H1 (cell line): ENCODE measurements at regions not wholly inside any gene's neighbourhood (a gene's known extent, or its start where the extent isn't known, plus 50 kb on each side); places are given as distances from the start of the nearest gene placed in this dataset.

Source experiments
- CTCF ChIA-PET: fragments of 300-600 bp; sonication (Branson Sonifier 250); formaldehyde crosslinking; loops from one replicate; lab custom pipeline; 2021; ENCODE audit not compliant: partially characterized antibody; lab: Charles Lee
- POLR2A ChIA-PET: fragments of 300-600 bp; sonication (Branson Sonifier 250); formaldehyde crosslinking; loops from one replicate; lab custom pipeline; 2021; ENCODE audit warnings: inconsistent platforms; ENCODE audit not compliant: partially characterized antibody; lab: Charles Lee
- DNase-seq, 2 experiments: peaks; one replicate each; pipeline versions ENCODE4 v3.0.0 to v3.0.0-alpha.2; 2010 to 2022; ENCODE audit warnings: low spot score in 2 of 2, low read depth in 1 of 2, mixed read lengths in 1 of 2
- FAIRE-seq: peaks from 2 replicates; lab custom pipeline; 2011; peaks lifted over from hg19 to GRCh38; lab: Jason Lieb, UNC
- H2AFZ ChIP-seq: 2 replicates; pipeline ENCODE4 v1.8.1; 2012; ENCODE audit warnings: low read length, inconsistent platforms
- H2AK5ac ChIP-seq: 2 replicates; pipeline ENCODE4 v1.6.1; 2013; ENCODE audit warnings: low read depth, low read length
- H2BK120ac ChIP-seq: replicated peaks from 2 replicates; pipeline ENCODE3; 2013; ENCODE audit warnings: low read depth, low read length, inconsistent platforms
- H2BK12ac ChIP-seq: 2 replicates; pipeline ENCODE4 v1.6.1; 2013; ENCODE audit warnings: low read depth, low read length
- H2BK15ac ChIP-seq: 2 replicates; pipeline ENCODE4 v1.6.1; 2013; ENCODE audit warnings: low read length
- H2BK20ac ChIP-seq: 2 replicates; pipeline ENCODE4 v1.6.1; 2013; ENCODE audit warnings: low read length
- H2BK5ac ChIP-seq: 2 replicates; pipeline ENCODE4 v1.6.1; 2013; ENCODE audit warnings: low read depth, low read length
- H3K14ac ChIP-seq: 2 replicates; pipeline ENCODE4 v1.6.1; 2013; ENCODE audit warnings: inconsistent platforms; ENCODE audit not compliant: insufficient read length
- H3K18ac ChIP-seq: 2 replicates; pipeline ENCODE4 v1.6.1; 2013; ENCODE audit warnings: low read length; ENCODE audit errors: extremely low read depth
- H3K23ac ChIP-seq: 2 replicates; pipeline ENCODE4 v1.6.1; 2013; ENCODE audit warnings: inconsistent platforms; ENCODE audit not compliant: insufficient read length
- H3K23me2 ChIP-seq: 2 replicates; pipeline ENCODE4 v1.6.1; 2013; ENCODE audit warnings: low read depth, low read length
- H3K27ac ChIP-seq: 2 replicates; pipeline ENCODE4 v1.6.1; 2011; ENCODE audit warnings: low read depth, low read length, inconsistent platforms
- H3K27me3 ChIP-seq, 4 experiments: replicated peaks in 1 of 4; 1 replicate in 1 of 4; 2 replicates in 3 of 4; pipeline versions ENCODE4 v1.6.1 to v1.8.1; 2011 to 2013; ENCODE audit warnings: low read length in 3 of 4, mild to moderate bottlenecking in 3 of 4, inconsistent platforms in 2 of 4, mixed read lengths in 2 of 4, moderate library complexity in 1 of 4; ENCODE audit not compliant: control insufficient read depth in 3 of 4, insufficient read depth in 3 of 4; ENCODE audit errors: extremely low read depth in 1 of 4
- H3K36me3 ChIP-seq, 4 experiments: 2 replicates each; pipeline versions ENCODE4 v1.6.1 to v1.8.1; 2011 to 2013; ENCODE audit warnings: mild to moderate bottlenecking in 4 of 4, low read length in 3 of 4, moderate library complexity in 2 of 4, control low read depth in 1 of 4, inconsistent platforms in 1 of 4; ENCODE audit not compliant: insufficient read depth in 4 of 4, control insufficient read depth in 2 of 4
- H3K4ac ChIP-seq: replicated peaks from 2 replicates; pipeline ENCODE3; 2013; ENCODE audit warnings: low read length, low read depth, mixed read lengths, inconsistent platforms; ENCODE audit not compliant: insufficient read length
- H3K4me1 ChIP-seq, 4 experiments: replicated peaks in 1 of 4; 1 replicate in 1 of 4; 2 replicates in 3 of 4; pipeline versions ENCODE4 v1.6.1 to v1.8.1; 2011 to 2013; ENCODE audit warnings: low read length in 3 of 4, inconsistent platforms in 2 of 4, mixed read lengths in 1 of 4; ENCODE audit not compliant: insufficient read depth in 4 of 4, control insufficient read depth in 3 of 4
- H3K4me2 ChIP-seq, 2 experiments: 2 replicates each; pipeline versions ENCODE4 v1.6.1 to v1.8.1; 2011 to 2013; ENCODE audit warnings: low read depth in 2 of 2, low read length in 2 of 2, control low read depth in 1 of 2, inconsistent platforms in 1 of 2, mild to moderate bottlenecking in 1 of 2; ENCODE audit not compliant: insufficient read depth in 1 of 2
- H3K4me3 ChIP-seq, 4 experiments: fragments of 200-600, 300-600 bp in 1 of 4; sonication (generic), shearing (Covaris generic), sonication (Bioruptor Twin) in 1 of 4; 2 replicates each; pipeline versions ENCODE4 v1.5.1 to v1.8.1; 2011 to 2016; ENCODE audit warnings: low read length in 4 of 4, low read depth in 3 of 4, control low read depth in 2 of 4, inconsistent platforms in 2 of 4, mild to moderate bottlenecking in 2 of 4, mixed read lengths in 1 of 4, moderate library complexity in 1 of 4; ENCODE audit not compliant: insufficient read depth in 2 of 4; ENCODE audit errors: extremely low read depth in 1 of 4
- H3K56ac ChIP-seq: replicated peaks from 2 replicates; pipeline ENCODE3; 2013; ENCODE audit warnings: low read depth, mild to moderate bottlenecking, mixed read lengths, low read length, inconsistent platforms; ENCODE audit not compliant: insufficient read length
- H3K79me1 ChIP-seq: 2 replicates; pipeline ENCODE4 v1.6.1; 2013; ENCODE audit warnings: low read depth, low read length, control low read depth
- H3K79me2 ChIP-seq, 2 experiments: 2 replicates each; pipeline versions ENCODE4 v1.6.1 to v1.8.1; 2012 to 2013; ENCODE audit warnings: low read length in 2 of 2, mild to moderate bottlenecking in 2 of 2, inconsistent platforms in 1 of 2; ENCODE audit not compliant: insufficient read depth in 2 of 2, control insufficient read depth in 1 of 2
- H3K9ac ChIP-seq, 4 experiments: replicated peaks in 1 of 4; 1 replicate in 1 of 4; 2 replicates in 3 of 4; pipeline versions ENCODE4 v1.6.1 to v1.8.1; 2011 to 2013; ENCODE audit warnings: low read depth in 3 of 4, low read length in 3 of 4, control low read depth in 2 of 4, mild to moderate bottlenecking in 2 of 4, moderate library complexity in 2 of 4, inconsistent platforms in 1 of 4; ENCODE audit errors: extremely low read depth in 1 of 4
- H3K9me3 ChIP-seq, 2 experiments: 2 replicates each; pipeline versions ENCODE4 v1.6.1 to v1.8.1; 2012 to 2013; ENCODE audit warnings: mild to moderate bottlenecking in 2 of 2, moderate library complexity in 2 of 2, control low read depth in 1 of 2, inconsistent platforms in 1 of 2, low read depth in 1 of 2, low read length in 1 of 2, mixed read lengths in 1 of 2; ENCODE audit not compliant: insufficient read depth in 2 of 2
- H4K20me1 ChIP-seq, 2 experiments: replicated peaks in 1 of 2; 2 replicates each; pipeline versions ENCODE3 to v1.8.1; 2011 to 2013; ENCODE audit warnings: inconsistent platforms in 2 of 2, low read length in 2 of 2, mild to moderate bottlenecking in 1 of 2; ENCODE audit not compliant: insufficient read depth in 2 of 2, control insufficient read depth in 1 of 2
- H4K5ac ChIP-seq: 2 replicates; pipeline ENCODE4 v1.6.1; 2013; ENCODE audit warnings: low read length, low read depth, mixed read lengths, inconsistent platforms; ENCODE audit not compliant: insufficient read length
- H4K8ac ChIP-seq: 2 replicates; pipeline ENCODE4 v1.8.0; 2013; ENCODE audit warnings: mild to moderate bottlenecking, moderate library complexity, low read length, inconsistent platforms; ENCODE audit not compliant: insufficient read depth; ENCODE audit errors: extremely low read depth
- H4K91ac ChIP-seq: replicated peaks from 2 replicates; pipeline ENCODE3; 2013; ENCODE audit warnings: low read length, mixed read lengths, inconsistent platforms; ENCODE audit not compliant: insufficient read length
- CREB1 ChIP-seq: IDR thresholded peaks from 2 replicates; pipeline ENCODE4 v1.6.1; 2012; ENCODE audit warnings: inconsistent platforms
- E2F6 ChIP-seq: IDR thresholded peaks from 2 replicates; pipeline ENCODE4 v1.6.1; 2012; ENCODE audit warnings: inconsistent platforms
- WGBS, 2 experiments: shearing (Covaris generic) in 1 of 2; methylation state at CpG; one replicate each; pipeline versions ENCODE4 v1.1.6 to v1.1.7; 2013 to 2015; ENCODE audit warnings: low lambda C conversion rate in 2 of 2, mixed read lengths in 2 of 2, inconsistent platforms in 1 of 2, low coverage in 1 of 2, missing lambda C conversion rate in 1 of 2; ENCODE audit not compliant: insufficient replicate concordance in 2 of 2, insufficient coverage in 1 of 2, insufficient read length in 1 of 2; ENCODE audit errors: extremely low coverage in 1 of 2, missing lambda C conversion rate in 1 of 2; 5-methylcytosine and 5-hydroxymethylcytosine counted together

DNA sequence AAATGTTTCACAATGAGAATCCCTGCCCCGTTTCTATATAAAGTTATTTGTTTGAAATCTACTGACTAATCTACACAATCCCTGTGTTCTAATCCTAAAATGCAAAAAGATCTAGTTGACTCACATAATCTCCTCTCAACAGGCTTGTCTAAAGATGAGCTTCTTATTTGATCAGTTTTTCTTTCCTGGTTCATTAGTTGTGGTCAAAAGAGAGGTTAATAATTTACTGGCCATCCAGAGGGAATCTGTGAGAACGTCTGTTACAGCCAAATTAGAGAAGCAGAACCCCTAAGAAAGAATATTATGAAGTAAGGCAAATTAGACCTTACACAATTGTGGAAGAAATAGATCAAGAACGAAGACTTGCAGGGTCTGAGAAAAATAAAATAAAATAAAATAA lies 173.7 kb upstream of the ANO3 start:
- CTCF ChIA-PET: no interaction called here
- Histone ChIP-seq H3K23me2 (no peaks in the 10 kb centered on the region), H3K56ac (no peak overlapping the region), H3K27ac (no peak overlapping the region), H2BK5ac (no peak overlapping the region), H2BK20ac (no peak overlapping the region), H3K4me2 (no peak overlapping the region), H3K79me2 (no peaks in the 10 kb centered on the region), H3K36me3 (no peaks in the 10 kb centered on the region), H3K79me1 (no peaks in the 10 kb centered on the region), H4K20me1 (no peaks in the 10 kb centered on the region), H4K8ac (no peak overlapping the region), H3K18ac (no peak overlapping the region), H3K9me3 (no peaks in the 10 kb centered on the region), H3K9ac (no peak overlapping the region), H3K23ac (no peak overlapping the region), H2BK15ac (no peak overlapping the region), H3K4ac (no peak overlapping the region), H2BK12ac (no peak overlapping the region), H3K14ac (no peak overlapping the region), H2AK5ac (no peak overlapping the region), H3K4me3 (no peak overlapping the region), H4K5ac (no peak overlapping the region), H3K27me3 (no peaks in the 10 kb centered on the region)
- DNase-seq (no peak), FAIRE-seq (no peak)
- 80% methylated on average over 3 of the region's 3 CpGs; no CpG with 5 or more reads in 1 of the 2 experiments for WGBS, 2 experiments
- POLR2A ChIA-PET: no interaction called here
- no peak for TF ChIP-seq CREB1
- no peak for TF ChIP-seq E2F6
- TF ChIP-seq, all 59 proteins: peak for 0
- Histone ChIP-seq H4K91ac (no peak overlapping the region), H2AFZ (no peak overlapping the region), H2BK120ac (no peak overlapping the region), H3K4me1 (no peaks in the 10 kb centered on the region; a peak in 1 of 7 replicates)
